Stimulated activated CD8-positive, alpha-beta memory T cell treated with anti-CD3 and anti-CD28 coated beads, Interleukin-7, amount 100 ng/mL, for 4 hours (primary cell): ENCODE measurements at regions not wholly inside any gene's neighbourhood (a gene's known extent, or its start where the extent isn't known, plus 50 kb on each side); places are given as distances from the start of the nearest gene placed in this dataset.

Source experiments
- DNase-seq, 2 donors: peaks; one replicate each; pipeline ENCODE4 v3.0.0-alpha.2; 2020; ENCODE audit warnings: low read depth in 2 of 2

GRCh38 chr5:39816156-39816845 is 391.5 kb upstream of the DAB2 start:
- no peak for DNase-seq

GRCh38 chr5:39815711-39816110 is 390.9 kb upstream of the DAB2 start:
- no peak for DNase-seq

DNA sequence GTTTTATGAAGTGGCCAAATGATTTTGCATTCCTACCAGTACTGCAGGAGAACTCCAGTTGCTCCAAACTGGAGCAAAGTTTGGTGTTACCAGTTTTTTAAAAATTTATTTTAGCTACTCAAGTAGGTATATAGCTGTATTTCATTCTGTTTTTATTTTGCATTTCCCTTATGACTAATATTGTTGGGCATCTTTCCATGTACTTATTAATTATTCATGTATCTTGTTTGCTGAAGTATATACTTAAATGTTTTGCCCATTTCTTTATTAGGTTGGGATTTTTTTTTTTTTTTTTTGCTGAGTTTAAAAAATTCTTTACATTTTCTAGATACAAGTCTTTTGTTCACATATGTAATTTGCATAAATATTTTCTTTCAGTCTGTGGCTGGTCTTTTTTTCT is 386.6 kb upstream of the DAB2 start:
- no peak for DNase-seq

- no peak for DNase-seq
These were observed 383.9 kb upstream of the DAB2 start for GRCh38 chr5:39808656-39809055.

DNA sequence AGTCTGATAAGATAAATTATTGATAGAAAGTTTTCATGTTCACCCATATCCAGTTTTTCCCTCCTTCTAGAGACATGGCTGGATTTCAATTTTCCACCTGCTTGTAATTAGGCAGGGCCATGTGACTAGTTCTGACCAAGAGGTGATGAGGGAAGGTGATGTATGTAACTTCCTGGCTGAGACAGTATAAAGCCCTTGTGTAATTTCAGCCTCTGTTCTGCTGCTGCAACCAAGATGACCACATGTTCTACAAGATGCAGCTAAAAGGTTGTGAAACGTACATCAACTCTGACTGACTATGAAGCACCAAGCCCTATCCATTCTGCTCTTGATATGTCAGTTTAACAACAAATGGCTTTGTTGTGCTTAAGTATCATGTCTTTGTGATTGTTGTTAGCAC is 376.5 kb upstream of the DAB2 start:
- DNase-seq, result no peak

- DNase-seq, result no peak
These were observed 375.3 kb upstream of the DAB2 start for GRCh38 chr5:39800042-39800601.

GRCh38 chr5:39799242-39799641 is 374.5 kb upstream of the DAB2 start:
- DNase-seq, result no peak

- DNase-seq, result no peak
These were observed 369.9 kb upstream of the DAB2 start for GRCh38 chr5:39794513-39795210.

GRCh38 chr5:39785410-39785809 is 360.6 kb upstream of the DAB2 start:
- no peak for DNase-seq

DNA sequence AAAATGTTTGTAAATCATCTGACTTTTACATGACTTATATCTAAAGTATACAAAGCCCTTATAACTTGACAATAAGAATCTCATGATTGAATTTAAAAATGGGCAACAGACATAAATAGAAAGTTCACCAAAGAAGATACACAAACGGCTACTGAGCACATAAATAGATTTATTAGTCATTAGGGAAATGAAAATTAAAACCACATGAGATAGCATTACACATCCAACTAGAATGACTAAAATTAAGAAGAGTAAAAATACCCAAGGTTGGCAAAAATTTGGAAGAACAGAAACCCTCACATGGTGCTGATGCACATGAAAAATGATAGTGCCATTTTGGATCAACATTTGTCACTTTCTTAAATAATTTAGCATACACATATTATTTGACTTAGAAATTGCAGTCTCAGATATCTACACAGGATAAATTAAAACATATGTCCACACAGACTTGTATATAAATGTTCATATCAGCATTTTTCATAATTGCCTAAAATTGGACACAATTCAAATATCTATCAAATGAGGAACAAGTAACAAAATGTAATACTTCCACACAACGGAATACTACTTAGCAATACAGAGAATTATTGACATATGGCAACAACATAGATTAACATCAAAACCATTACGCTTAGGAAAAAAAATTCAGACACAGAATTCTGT is 359.1 kb upstream of the DAB2 start:
- DNase-seq, result no peak

- no peak for DNase-seq
These were observed 355.6 kb upstream of the DAB2 start for GRCh38 chr5:39780347-39780746.

DNA sequence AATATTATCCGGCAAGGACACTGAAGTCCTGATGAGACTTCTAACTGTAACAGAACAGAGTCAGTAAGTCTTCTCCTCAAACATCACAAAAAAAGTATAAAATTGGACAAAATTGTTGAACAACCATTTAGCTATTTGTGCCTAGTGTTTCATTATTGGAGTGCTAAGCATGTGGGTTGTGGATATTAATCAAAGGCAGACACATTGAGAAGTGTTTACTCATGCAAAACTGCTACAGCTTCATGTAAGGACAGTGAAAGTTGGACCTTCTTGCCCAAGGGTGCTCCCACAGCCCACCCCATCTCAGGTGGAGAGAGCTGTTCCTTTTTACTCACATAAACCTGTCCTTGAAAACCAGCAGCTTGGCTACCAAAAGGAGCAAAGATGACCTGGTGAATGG is 355.1 kb upstream of the DAB2 start:
- DNase-seq, result no peak

DNA sequence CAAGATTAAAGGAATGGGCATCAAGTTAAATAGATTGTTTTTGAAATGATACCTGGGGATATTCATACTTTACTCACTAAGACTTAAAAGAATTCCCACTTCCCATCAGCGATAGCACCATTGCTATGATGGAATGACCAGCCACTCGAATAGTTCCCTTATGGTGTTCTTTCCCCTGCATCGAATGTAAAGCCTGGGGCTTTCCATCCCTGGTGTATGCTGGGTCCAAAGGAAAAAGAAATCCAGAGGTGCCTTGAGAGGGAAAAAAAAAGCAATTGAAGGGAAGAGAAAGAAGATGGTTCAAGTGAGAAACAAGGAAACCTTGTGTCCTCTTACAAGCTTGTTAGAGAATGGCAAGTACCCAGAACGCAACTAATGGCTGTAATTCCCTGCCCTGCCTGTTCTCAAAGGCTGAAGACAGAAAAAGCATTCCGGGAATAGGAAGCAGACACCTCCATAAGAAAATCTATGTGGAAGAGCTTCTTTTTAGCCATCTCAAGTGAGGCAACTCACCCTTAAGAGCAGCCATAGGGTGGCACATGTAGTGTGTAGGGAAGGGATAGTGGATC is 351.1 kb upstream of the DAB2 start:
- DNase-seq, result no peak

DNA sequence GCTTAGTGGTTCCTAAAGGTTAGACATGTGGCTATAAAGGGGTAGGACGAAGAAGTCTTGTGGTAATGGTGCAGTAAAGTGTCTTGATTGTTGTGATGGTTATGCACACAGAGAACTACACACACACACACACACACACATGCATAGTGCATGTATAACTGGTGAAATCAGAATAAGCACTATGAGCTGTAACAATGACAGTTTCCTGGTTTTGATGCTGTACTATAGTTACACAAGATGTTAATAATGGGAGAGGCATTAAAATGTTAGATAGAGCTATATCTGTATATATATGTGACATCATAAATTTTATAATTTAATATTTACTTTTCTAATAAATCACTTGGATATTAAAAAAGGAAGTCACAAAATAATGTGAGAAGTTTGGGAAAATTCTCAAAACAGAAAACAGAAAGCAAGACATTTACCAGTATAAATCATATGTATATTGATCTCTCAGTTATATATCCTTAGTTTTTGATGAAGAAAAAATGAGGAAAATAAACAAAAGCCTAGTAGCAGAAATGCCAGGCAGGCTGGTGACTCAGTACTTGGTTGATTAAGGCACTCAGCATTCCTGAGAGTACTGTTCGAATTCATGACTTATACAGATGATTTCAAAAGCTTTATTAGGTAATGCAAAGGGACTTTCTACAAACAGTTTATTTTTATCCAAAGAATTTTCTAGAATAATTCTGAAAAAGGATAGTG is 350.5 kb upstream of the DAB2 start:
- no peak for DNase-seq

DNA sequence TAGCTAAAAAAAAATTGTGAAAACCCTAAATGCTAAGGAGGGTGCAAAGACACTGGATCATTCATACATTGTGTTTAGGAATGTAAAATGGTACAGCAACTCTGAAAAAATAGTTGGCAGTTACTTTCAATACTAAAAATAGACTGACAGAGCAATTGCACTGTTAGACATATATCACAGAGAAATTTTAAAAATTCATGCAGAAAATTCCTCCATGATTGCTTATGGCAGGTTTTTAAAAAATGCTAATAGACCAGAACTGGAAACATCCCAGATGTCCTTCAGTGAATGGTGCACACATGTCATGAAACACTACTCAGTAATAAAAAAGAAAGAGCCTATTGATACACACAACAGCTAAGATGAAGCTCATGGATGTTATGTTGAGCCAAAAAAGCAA is 349.8 kb upstream of the DAB2 start:
- no peak for DNase-seq

DNA sequence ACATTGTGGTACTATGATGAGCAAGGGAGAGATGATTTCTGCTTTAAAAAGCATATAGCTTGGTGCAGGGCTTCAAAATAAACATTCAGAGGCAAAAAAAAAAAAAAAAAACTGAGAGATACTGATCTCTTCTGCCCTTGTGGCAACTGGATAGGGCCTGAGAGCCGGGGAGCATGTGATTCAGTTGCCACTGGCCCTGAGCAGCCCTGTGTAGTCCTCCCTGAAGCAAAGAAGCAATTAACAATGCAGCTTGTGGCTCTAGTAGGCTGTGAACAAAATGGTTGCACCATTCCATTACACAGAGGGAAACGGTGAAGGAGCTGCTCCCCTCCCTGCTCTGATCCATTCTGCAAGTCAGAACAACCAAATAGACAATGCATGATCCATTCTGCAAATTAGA is 347.5 kb upstream of the DAB2 start:
- no peak for DNase-seq

DNA sequence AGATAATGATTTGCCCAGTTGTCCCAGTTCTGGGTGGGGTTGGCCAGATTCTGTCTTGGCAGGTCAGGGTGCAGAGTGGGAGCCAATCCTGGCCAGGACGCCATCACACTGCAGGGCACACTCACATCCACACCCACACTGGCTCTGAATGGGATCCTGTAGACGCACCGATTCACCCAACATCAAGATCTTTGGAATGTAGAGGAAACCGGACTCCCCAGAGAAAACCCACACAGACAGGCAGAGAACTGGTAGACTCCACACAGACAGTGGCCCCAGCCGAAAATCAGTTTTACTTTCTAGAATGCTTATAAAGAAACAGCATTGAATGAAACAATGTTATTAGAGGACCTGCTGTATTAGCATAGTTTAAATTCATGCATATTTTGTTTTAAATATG is 343.1 kb upstream of the DAB2 start:
- DNase-seq, result no peak

DNA sequence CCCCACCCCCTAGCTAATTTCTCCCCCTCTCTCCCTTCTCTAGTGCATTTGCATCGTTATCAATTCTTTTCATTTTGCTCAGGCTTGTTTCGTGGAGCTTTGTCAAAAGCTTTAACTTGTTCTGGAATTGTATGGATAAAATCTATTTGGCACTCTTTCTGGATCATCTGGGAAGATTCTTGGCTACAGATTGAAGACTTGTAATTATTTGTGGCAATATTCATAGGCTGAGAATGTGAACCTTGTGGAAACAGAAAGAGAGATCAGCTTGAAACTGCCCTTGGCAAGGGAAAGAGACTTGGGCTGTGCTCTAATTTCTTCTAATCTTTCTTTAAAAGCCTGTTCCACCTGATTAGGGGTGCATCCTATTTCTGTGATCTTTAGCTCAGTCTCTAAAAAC is 340.6 kb upstream of the DAB2 start:
- no peak for DNase-seq

DNA sequence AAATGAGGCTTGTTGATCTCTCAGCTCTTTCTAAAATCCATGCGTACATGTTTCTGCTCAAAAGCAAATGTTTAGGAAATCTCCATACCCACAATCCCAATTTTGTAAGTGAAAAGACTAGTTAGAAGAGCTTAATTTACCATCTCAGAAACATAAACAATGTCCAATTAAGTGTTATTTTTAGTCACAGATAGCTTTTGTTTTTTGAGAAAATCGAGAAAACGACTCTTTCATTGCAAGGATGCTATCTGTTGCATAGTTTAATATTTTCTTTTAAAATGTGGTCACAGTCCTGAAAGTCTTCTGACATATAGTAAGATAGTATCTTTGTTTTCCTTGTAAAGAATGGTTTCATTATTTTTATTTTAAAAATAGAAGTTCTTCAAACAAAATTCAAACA is 338.0 kb upstream of the DAB2 start:
- DNase-seq, result no peak

DNA sequence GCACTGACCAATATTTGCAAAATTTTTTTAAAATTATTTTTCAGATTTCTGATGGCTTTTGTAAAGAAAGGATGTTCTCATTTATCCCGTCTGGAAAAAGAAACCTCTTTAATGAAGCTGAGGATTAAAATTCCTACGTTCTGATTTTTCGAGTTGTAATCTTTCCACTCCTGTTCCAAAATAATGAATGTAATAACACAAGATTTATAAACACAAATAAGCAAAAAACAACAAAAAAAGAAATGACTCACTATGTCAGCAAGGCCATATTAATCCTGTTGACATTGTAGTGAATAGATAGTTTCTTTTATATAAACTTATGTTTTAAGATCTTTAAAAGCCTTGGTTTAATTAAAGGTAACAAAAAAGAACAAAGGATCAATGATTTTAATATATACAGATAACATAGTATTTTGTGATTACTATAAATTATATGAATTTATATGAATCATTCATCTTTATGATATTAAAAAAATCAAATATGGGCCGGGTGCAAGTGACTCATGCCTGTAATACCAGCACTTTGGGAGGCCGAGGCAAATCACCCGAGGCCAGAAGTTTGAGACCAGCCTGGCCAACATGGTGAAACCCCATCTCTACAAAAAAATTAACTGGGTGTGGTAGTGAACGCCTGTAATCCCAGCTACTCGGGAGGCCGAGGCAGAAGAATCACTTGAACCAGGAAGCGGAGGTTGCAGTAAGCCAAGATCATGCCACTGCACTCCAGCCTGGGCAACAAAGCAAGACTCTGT is 336.6 kb upstream of the DAB2 start:
- no peak for DNase-seq
